GM23248 (cell line): ENCODE measurements at regions not wholly inside any gene's neighbourhood (a gene's known extent, or its start where the extent isn't known, plus 50 kb on each side); places are given as distances from the start of the nearest gene placed in this dataset.

Experiments used
- EZH2 ChIP-seq: fragments of 200-600 bp; sonication (generic); IDR thresholded peaks from 2 replicates; pipeline ENCODE4 v1.6.1; 2018; ENCODE audit warnings: antibody characterized with exemption, mild to moderate bottlenecking; ENCODE audit not compliant: insufficient read depth, poor library complexity, severe bottlenecking
- EZH2phosphoT487 ChIP-seq: fragments of 200-600 bp; sonication (generic); IDR thresholded peaks from 2 replicates; pipeline ENCODE4 v1.6.1; 2018; ENCODE audit warnings: antibody characterized with exemption, moderate library complexity, mild to moderate bottlenecking, low read depth; ENCODE audit not compliant: insufficient read depth

GRCh38 chr2:38473333-38474005 lies 96.4 kb upstream of the ATL2 start:
- TF ChIP-seq EZH2 (no peak), EZH2phosphoT487 (no peak)
